GM23338 (cell line): ENCODE measurements at regions not wholly inside any gene's neighbourhood (a gene's known extent, or its start where the extent isn't known, plus 50 kb on each side); places are given as distances from the start of the nearest gene placed in this dataset.

Source experiments
- ATAC-seq: fragments of 200-7000 bp; cut with Tn5 transposase; 3 replicates; pipeline ENCODE4 v1.9.1; 2020
- DNase-seq: peaks from one replicate; pipeline ENCODE4 v3.0.0-alpha.2; 2015; ENCODE audit warnings: low spot score
- H2AFZ ChIP-seq: fragments of 200-600 bp; sonication (generic); 2 replicates; pipeline ENCODE4 v1.8.0; 2016; ENCODE audit warnings: antibody characterized with exemption, mild to moderate bottlenecking, moderate library complexity
- H3F3A ChIP-seq: fragments of 200-600 bp; sonication (generic); replicated peaks from 2 replicates; pipeline ENCODE4 v1.8.0; 2017; ENCODE audit warnings: antibody characterized with exemption, mixed run types, low read depth
- H3K27ac ChIP-seq: fragments of 200-600 bp; sonication (generic); 2 replicates; pipeline ENCODE4 v1.6.1; 2016; ENCODE audit warnings: low read depth
- H3K27me3 ChIP-seq: fragments of 200-600 bp; sonication (generic); 2 replicates; pipeline ENCODE4 v1.8.0; 2016; ENCODE audit warnings: mild to moderate bottlenecking, mixed run types, moderate library complexity; ENCODE audit not compliant: insufficient read depth
- H3K36me3 ChIP-seq: fragments of 200-600 bp; sonication (generic); 2 replicates; pipeline ENCODE4 v1.8.0; 2016; ENCODE audit warnings: mild to moderate bottlenecking; ENCODE audit not compliant: insufficient read depth
- H3K4me1 ChIP-seq: fragments of 200-600 bp; sonication (generic); 2 replicates; pipeline ENCODE4 v1.8.0; 2016; ENCODE audit warnings: mild to moderate bottlenecking, moderate library complexity; ENCODE audit not compliant: insufficient read depth
- H3K4me2 ChIP-seq: fragments of 200-600 bp; sonication (generic); 2 replicates; pipeline ENCODE4 v1.7.1; 2017; ENCODE audit warnings: mixed run types
- H3K4me3 ChIP-seq: fragments of 200-600 bp; sonication (generic); 2 replicates; pipeline ENCODE4 v1.6.1; 2016; ENCODE audit warnings: mixed run types
- H3K79me2 ChIP-seq: fragments of 200-600 bp; sonication (generic); replicated peaks from 2 replicates; pipeline ENCODE4 v1.8.0; 2017; ENCODE audit warnings: mild to moderate bottlenecking; ENCODE audit not compliant: insufficient read depth
- H3K9me2 ChIP-seq: fragments of 200-600 bp; sonication (generic); 2 replicates; pipeline ENCODE4 v1.8.0; 2017; ENCODE audit not compliant: insufficient read depth
- H4K20me1 ChIP-seq: fragments of 200-600 bp; sonication (generic); replicated peaks from 2 replicates; pipeline ENCODE4 v1.8.0; 2017; ENCODE audit warnings: mild to moderate bottlenecking; ENCODE audit not compliant: insufficient read depth
- H3K27ac Mint-ChIP-seq: 2 replicates; pipeline ENCODE4 v1.8.0; 2020; ENCODE audit warnings: inconsistent platforms, mild to moderate bottlenecking, moderate library complexity, mixed read lengths
- H3K27me3 Mint-ChIP-seq: 3 replicates; pipeline ENCODE4 v1.8.0; 2022; ENCODE audit warnings: low read depth, mild to moderate bottlenecking, moderate library complexity, mixed read lengths, inconsistent platforms; ENCODE audit not compliant: insufficient read depth, poor library complexity
- H3K36me3 Mint-ChIP-seq: 3 replicates; pipeline ENCODE4 v1.8.0; 2021; ENCODE audit warnings: low read depth, mild to moderate bottlenecking, inconsistent platforms, moderate library complexity, mixed read lengths
- H3K4me1 Mint-ChIP-seq: 3 replicates; pipeline ENCODE4 v1.8.0; 2020; ENCODE audit warnings: mild to moderate bottlenecking, inconsistent platforms, mixed read lengths
- H3K4me3 Mint-ChIP-seq: 3 replicates; pipeline ENCODE4 v1.8.0; 2021; ENCODE audit warnings: moderate library complexity, mild to moderate bottlenecking, inconsistent platforms, mixed read lengths
- H3K9me3 Mint-ChIP-seq: 3 replicates; pipeline ENCODE4 v1.8.0; 2020; ENCODE audit warnings: moderate library complexity, mild to moderate bottlenecking, inconsistent platforms, mixed read lengths
- CREB1 ChIP-seq: fragments of 250-450 bp; sonication (Bioruptor Pico); IDR thresholded peaks from 2 replicates; pipeline ENCODE4 v1.5.0; 2020; ENCODE audit warnings: low read depth, mild to moderate bottlenecking, moderate library complexity
- EZH2 ChIP-seq: fragments of 200-600 bp; sonication (generic); IDR thresholded peaks from one replicate; pipeline ENCODE4 v1.8.0; 2017; ENCODE audit warnings: antibody characterized with exemption, mild to moderate bottlenecking, low read depth; ENCODE audit not compliant: unreplicated experiment
- EZH2phosphoT487 ChIP-seq: fragments of 200-600 bp; sonication (generic); IDR thresholded peaks from one replicate; pipeline ENCODE4 v1.8.1; 2018; ENCODE audit warnings: antibody characterized with exemption; ENCODE audit not compliant: unreplicated experiment
- NANOG ChIP-seq: IDR thresholded peaks from 2 replicates; pipeline ENCODE4 v1.6.1; 2016; ENCODE audit warnings: antibody characterized with exemption, borderline replicate concordance
- STAT1 ChIP-seq: IDR thresholded peaks from one replicate; pipeline ENCODE4 v1.6.1; 2016; ENCODE audit warnings: antibody characterized with exemption; ENCODE audit not compliant: unreplicated experiment
- ZNF114 ChIP-seq: fragments of 250-450 bp; sonication (Bioruptor Pico); IDR thresholded peaks from 2 replicates; pipeline ENCODE4 v1.5.0; 2020; ENCODE audit warnings: mild to moderate bottlenecking, moderate library complexity
- ZNF331 ChIP-seq: fragments of 250-450 bp; sonication (Bioruptor Pico); IDR thresholded peaks from 2 replicates; pipeline ENCODE4 v1.5.0; 2020; ENCODE audit warnings: low read depth, mild to moderate bottlenecking, moderate library complexity
- TF ChIP-seq, protein P1 (sequence below): IDR thresholded peaks from 2 replicates; pipeline ENCODE4 v1.6.1; 2016; ENCODE audit warnings: antibody characterized with exemption
- TF ChIP-seq, protein P2 (sequence below): fragments of 250-450 bp; sonication (Bioruptor Pico); IDR thresholded peaks from 2 replicates; pipeline ENCODE4 v1.5.0; 2020; ENCODE audit warnings: mild to moderate bottlenecking, moderate library complexity

DNA sequence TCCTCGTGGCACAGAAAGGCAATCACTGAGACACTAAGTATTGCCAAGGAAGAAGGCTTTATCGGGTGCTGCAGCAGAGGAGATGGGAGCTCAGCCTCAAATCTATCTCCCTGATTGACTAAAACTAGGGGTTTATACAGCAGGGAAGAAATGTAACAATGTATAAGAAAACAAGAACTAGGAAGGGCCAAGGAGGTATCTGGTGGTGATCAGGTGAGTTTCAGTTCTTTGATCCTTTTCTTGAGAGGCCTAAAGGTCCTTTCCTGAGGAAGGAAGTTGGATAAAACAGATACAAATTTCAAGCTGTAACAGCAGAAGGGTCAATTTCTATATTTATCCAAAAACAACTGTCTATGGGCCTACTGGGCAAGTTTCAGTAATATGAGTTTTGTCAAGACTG lies 212.4 kb downstream of the COPRS start:
- H3K36me3 Mint-ChIP-seq, result peaks cover 17% of the 10 kb centered on the region; the same call in 2 of the 3 replicates
- ATAC-seq, result no peak
- peaks cover 57% of the 10 kb centered on the region for H3K9me3 Mint-ChIP-seq
- Histone ChIP-seq H2AFZ (no peak overlapping the region), H3K4me3 (no peak overlapping the region), H3K9me2 (no peaks in the 10 kb centered on the region), H3K4me2 (no peak overlapping the region), H3K79me2 (no peaks in the 10 kb centered on the region), H3K27ac (no peak overlapping the region), H4K20me1 (no peaks in the 10 kb centered on the region), H3K27me3 (no peaks in the 10 kb centered on the region), H3F3A (no peaks in the 10 kb centered on the region), H3K4me1 (no peaks in the 10 kb centered on the region), H3K36me3 (no peaks in the 10 kb centered on the region; the same call in 1 of the 2 replicates)
- TF ChIP-seq EZH2phosphoT487, result no peak
- no peak for TF ChIP-seq STAT1
- TF ChIP-seq ZNF331, result no peak
- no peak for TF ChIP-seq ZNF114 (CRISPR knock-in tag)
- no peak for TF ChIP-seq EZH2
- TF ChIP-seq, protein P1, sequence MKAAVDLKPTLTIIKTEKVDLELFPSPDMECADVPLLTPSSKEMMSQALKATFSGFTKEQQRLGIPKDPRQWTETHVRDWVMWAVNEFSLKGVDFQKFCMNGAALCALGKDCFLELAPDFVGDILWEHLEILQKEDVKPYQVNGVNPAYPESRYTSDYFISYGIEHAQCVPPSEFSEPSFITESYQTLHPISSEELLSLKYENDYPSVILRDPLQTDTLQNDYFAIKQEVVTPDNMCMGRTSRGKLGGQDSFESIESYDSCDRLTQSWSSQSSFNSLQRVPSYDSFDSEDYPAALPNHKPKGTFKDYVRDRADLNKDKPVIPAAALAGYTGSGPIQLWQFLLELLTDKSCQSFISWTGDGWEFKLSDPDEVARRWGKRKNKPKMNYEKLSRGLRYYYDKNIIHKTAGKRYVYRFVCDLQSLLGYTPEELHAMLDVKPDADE, result no peak
- TF ChIP-seq CREB1 (CRISPR knock-in tag), result no peak
- TF ChIP-seq, protein P2, sequence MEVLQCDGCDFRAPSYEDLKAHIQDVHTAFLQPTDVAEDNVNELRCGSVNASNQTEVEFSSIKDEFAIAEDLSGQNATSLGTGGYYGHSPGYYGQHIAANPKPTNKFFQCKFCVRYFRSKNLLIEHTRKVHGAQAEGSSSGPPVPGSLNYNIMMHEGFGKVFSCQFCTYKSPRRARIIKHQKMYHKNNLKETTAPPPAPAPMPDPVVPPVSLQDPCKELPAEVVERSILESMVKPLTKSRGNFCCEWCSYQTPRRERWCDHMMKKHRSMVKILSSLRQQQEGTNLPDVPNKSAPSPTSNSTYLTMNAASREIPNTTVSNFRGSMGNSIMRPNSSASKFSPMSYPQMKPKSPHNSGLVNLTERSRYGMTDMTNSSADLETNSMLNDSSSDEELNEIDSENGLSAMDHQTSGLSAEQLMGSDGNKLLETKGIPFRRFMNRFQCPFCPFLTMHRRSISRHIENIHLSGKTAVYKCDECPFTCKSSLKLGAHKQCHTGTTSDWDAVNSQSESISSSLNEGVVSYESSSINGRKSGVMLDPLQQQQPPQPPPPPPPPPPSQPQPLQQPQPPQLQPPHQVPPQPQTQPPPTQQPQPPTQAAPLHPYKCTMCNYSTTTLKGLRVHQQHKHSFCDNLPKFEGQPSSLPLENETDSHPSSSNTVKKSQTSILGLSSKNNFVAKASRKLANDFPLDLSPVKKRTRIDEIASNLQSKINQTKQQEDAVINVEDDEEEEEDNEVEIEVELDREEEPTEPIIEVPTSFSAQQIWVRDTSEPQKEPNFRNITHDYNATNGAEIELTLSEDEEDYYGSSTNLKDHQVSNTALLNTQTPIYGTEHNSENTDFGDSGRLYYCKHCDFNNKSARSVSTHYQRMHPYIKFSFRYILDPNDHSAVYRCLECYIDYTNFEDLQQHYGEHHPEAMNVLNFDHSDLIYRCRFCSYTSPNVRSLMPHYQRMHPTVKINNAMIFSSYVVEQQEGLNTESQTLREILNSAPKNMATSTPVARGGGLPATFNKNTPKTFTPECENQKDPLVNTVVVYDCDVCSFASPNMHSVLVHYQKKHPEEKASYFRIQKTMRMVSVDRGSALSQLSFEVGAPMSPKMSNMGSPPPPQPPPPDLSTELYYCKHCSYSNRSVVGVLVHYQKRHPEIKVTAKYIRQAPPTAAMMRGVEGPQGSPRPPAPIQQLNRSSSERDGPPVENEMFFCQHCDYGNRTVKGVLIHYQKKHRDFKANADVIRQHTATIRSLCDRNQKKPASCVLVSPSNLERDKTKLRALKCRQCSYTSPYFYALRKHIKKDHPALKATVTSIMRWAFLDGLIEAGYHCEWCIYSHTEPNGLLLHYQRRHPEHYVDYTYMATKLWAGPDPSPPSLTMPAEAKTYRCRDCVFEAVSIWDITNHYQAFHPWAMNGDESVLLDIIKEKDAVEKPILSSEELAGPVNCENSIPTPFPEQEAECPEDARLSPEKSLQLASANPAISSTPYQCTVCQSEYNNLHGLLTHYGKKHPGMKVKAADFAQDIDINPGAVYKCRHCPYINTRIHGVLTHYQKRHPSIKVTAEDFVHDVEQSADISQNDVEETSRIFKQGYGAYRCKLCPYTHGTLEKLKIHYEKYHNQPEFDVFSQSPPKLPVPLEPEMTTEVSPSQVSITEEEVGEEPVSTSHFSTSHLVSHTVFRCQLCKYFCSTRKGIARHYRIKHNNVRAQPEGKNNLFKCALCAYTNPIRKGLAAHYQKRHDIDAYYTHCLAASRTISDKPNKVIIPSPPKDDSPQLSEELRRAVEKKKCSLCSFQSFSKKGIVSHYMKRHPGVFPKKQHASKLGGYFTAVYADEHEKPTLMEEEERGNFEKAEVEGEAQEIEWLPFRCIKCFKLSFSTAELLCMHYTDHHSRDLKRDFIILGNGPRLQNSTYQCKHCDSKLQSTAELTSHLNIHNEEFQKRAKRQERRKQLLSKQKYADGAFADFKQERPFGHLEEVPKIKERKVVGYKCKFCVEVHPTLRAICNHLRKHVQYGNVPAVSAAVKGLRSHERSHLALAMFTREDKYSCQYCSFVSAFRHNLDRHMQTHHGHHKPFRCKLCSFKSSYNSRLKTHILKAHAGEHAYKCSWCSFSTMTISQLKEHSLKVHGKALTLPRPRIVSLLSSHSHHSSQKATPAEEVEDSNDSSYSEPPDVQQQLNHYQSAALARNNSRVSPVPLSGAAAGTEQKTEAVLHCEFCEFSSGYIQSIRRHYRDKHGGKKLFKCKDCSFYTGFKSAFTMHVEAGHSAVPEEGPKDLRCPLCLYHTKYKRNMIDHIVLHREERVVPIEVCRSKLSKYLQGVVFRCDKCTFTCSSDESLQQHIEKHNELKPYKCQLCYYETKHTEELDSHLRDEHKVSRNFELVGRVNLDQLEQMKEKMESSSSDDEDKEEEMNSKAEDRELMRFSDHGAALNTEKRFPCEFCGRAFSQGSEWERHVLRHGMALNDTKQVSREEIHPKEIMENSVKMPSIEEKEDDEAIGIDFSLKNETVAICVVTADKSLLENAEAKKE (CRISPR knock-in tag), result no peak
- TF ChIP-seq NANOG, result no peak
- DNase-seq, result no peak
- peaks cover 10% of the 10 kb centered on the region for H3K27me3 Mint-ChIP-seq
- H3K4me3 Mint-ChIP-seq, result no peak overlapping the region
- H3K27ac Mint-ChIP-seq, result no peak overlapping the region
- H3K4me1 Mint-ChIP-seq, result no peaks in the 10 kb centered on the region
